ENCODE measurements at regions not wholly inside any gene's neighbourhood (a gene's known extent, or its start where the extent isn't known, plus 50 kb on each side); places are given as distances from the start of the nearest gene placed in this dataset.

DNA sequence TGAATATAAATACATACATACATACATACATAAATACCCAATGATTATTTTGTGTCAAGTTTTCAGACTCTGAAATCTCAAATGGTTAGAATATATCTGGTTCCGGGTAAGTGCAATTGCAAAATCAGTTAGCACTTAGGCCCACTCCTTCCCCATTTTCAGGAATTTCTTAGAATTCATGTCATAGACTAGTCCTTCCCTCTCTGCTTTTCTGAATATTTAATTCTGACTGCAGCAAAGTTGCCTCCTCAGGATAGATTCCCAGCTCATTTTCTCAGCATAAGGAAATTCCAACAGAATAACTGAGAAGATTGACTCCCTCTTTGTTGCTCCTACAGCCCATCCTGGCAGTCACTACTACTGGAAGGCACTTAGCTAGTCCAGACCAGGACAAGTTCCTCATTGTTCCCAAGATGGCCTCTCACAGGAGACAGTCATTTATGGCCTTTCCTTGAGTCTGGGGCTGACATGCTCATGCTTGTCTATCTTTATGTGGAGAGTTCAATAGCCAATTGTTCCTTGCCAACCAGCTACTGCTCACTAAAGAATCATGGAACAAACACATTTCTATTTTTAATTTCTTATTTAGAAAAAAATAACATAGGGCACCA, 142.9 kb upstream of the ITGB1 start:
- Histone ChIP-seq H3K27ac (ENCODE audit: low read depth, low read length, poor library complexity, severe bottlenecking) (peak overlapping the region; percentile 28), H3K4me1 (ENCODE audit: insufficient read depth, low read length, poor library complexity, severe bottlenecking) (peaks cover 57% of the 10 kb centered on the region), H4K20me1 (ENCODE audit: insufficient read depth, low read length) (no peaks in the 10 kb centered on the region), H2AFZ (ENCODE audit: low read length) (peak overlapping the region; percentile 80), H3K79me2 (ENCODE audit: insufficient read depth, low read depth, low read length) (no peaks in the 10 kb centered on the region), H3K36me3 (ENCODE audit: insufficient read depth, low read length) (peaks cover 38% of the 10 kb centered on the region), H3K9me2 (ENCODE audit: insufficient read depth, low read length) (no peaks in the 10 kb centered on the region), H3K4me2 (ENCODE audit: low read length) (no peak overlapping the region), H3K4me3 (ENCODE audit: low read depth, low read length, poor library complexity, severe bottlenecking) (no peak overlapping the region), H3K9me3 (ENCODE audit: low read length) (peaks cover 61% of the 10 kb centered on the region)
- POLR2A ChIA-PET, result interaction anchor here (0.7 to 7.1 kb wide), 12 partner anchors 12 to 96 kb away, joined by 3 to 78 read pairs (median 4); no protein-coding TSS in a partner anchor
- no peak for DNase-seq (ENCODE audit: low spot score)
- CTCF ChIA-PET (ENCODE audit: unreplicated experiment), result interaction anchor here (1.2 kb wide), 1 partner anchor 12 kb away, joined by 3 read pairs; no protein-coding TSS in a partner anchor
- intact Hi-C loops (cut with micrococcal nuclease; ENCODE audit: unreplicated experiment), result loop anchor here (5.0 to 10.0 kb wide), 2 partner anchors 144 to 726 kb away; partner anchors contain the start of gene ITGB1
- TF ChIP-seq EZH2phosphoT487 (IDR thresholded peaks at IDR 0.05; ENCODE audit: borderline replicate concordance, low read depth, low read length), result no peak
- TF ChIP-seq, protein P1, sequence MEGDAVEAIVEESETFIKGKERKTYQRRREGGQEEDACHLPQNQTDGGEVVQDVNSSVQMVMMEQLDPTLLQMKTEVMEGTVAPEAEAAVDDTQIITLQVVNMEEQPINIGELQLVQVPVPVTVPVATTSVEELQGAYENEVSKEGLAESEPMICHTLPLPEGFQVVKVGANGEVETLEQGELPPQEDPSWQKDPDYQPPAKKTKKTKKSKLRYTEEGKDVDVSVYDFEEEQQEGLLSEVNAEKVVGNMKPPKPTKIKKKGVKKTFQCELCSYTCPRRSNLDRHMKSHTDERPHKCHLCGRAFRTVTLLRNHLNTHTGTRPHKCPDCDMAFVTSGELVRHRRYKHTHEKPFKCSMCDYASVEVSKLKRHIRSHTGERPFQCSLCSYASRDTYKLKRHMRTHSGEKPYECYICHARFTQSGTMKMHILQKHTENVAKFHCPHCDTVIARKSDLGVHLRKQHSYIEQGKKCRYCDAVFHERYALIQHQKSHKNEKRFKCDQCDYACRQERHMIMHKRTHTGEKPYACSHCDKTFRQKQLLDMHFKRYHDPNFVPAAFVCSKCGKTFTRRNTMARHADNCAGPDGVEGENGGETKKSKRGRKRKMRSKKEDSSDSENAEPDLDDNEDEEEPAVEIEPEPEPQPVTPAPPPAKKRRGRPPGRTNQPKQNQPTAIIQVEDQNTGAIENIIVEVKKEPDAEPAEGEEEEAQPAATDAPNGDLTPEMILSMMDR (conservative IDR thresholded peaks at IDR 0.05; ENCODE audit: low read length), result no peak
- BruUV-seq (replicated peaks), result no TSS peak

DNA sequence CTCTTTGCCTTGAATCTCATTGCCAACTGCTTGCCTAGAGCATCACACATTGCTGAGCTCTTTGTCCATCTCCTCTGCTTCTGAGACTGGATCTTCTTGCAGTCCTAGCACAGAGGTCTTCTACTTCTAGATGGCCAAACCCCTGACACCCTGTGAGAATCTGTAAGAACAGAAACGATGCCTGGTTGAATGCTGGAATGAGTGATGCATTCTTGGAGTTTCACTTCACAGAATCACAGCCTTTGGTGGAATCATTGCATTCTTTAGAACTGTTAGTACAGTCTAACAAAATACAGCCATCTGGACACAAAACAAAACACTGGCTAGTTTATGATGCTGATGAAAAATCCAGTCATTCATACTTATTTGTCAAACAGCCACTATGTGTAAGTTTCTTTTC, 141.7 kb upstream of the ITGB1 start:
- intact Hi-C loops (cut with micrococcal nuclease; ENCODE audit: unreplicated experiment), result loop anchor here (5.0 to 10.0 kb wide), 4 partner anchors 53 to 782 kb away; partner anchors contain the start of gene ITGB1

More for the DNA sequence above, 141.7 kb upstream of the ITGB1 start:
- no peak for DNase-seq (ENCODE audit: low spot score)
- no TSS peak for BruUV-seq (replicated peaks)
- H3K27ac ChIP-seq (ENCODE audit: low read depth, low read length, poor library complexity, severe bottlenecking), result peak overlapping the region; percentile 21
- H3K4me1 ChIP-seq (ENCODE audit: insufficient read depth, low read length, poor library complexity, severe bottlenecking), result peaks cover 68% of the 10 kb centered on the region
- H4K20me1 ChIP-seq (ENCODE audit: insufficient read depth, low read length), result no peaks in the 10 kb centered on the region
- no peaks in the 10 kb centered on the region for H3K79me2 ChIP-seq (ENCODE audit: insufficient read depth, low read depth, low read length)
- CTCF ChIA-PET (ENCODE audit: unreplicated experiment), result no interaction called here
- H2AFZ ChIP-seq (ENCODE audit: low read length), result peak overlapping the region; percentile 31; the same call in 1 of the 2 replicates
- H3K4me2 ChIP-seq (ENCODE audit: low read length), result no peak overlapping the region
- POLR2A ChIA-PET, result interaction anchor here (0.6 to 7.1 kb wide), 4 partner anchors 13 to 19 kb away, joined by 3 to 78 read pairs (median 5); no protein-coding TSS in a partner anchor
- TF ChIP-seq EZH2phosphoT487 (IDR thresholded peaks at IDR 0.05; ENCODE audit: borderline replicate concordance, low read depth, low read length), result no peak
- TF ChIP-seq, protein P1 (conservative IDR thresholded peaks at IDR 0.05; ENCODE audit: low read length), result no peak
- H3K9me3 ChIP-seq (ENCODE audit: low read length), result peaks cover 65% of the 10 kb centered on the region
- peaks cover 44% of the 10 kb centered on the region for H3K36me3 ChIP-seq (ENCODE audit: insufficient read depth, low read length)
- H3K9me2 ChIP-seq (ENCODE audit: insufficient read depth, low read length), result no peaks in the 10 kb centered on the region
- H3K4me3 ChIP-seq (ENCODE audit: low read depth, low read length, poor library complexity, severe bottlenecking), result no peak overlapping the region

Measured in OCI-LY7 (cell line).